Keratinocyte (primary cell): ENCODE measurements at regions not wholly inside any gene's neighbourhood (a gene's known extent, or its start where the extent isn't known, plus 50 kb on each side); places are given as distances from the start of the nearest gene placed in this dataset.

ENCODE experiments used
- DNase-seq: peaks from one replicate; pipeline ENCODE4 v3.0.0-alpha.2; 2011; ENCODE audit warnings: low read depth, missing footprints, low spot score
- FAIRE-seq: peaks from 2 replicates; lab custom pipeline; 2011; peaks lifted over from hg19 to GRCh38; lab: Jason Lieb, UNC
- H2AFZ ChIP-seq: 2 replicates; pipeline ENCODE4 v1.6.0; 2012; ENCODE audit warnings: low read length, control low read depth, inconsistent platforms; ENCODE audit not compliant: control insufficient read depth
- H3K27ac ChIP-seq: 2 replicates; pipeline ENCODE4 v1.5.1; 2011; ENCODE audit warnings: low read length; ENCODE audit not compliant: control insufficient read depth, insufficient read depth
- H3K27me3 ChIP-seq: 3 replicates; pipeline ENCODE4 v1.6.0; 2011; ENCODE audit warnings: low read length; ENCODE audit not compliant: control insufficient read depth, insufficient read depth; ENCODE audit errors: extremely low read depth
- H3K36me3 ChIP-seq, 2 experiments: 2 replicates in 1 of 2; 3 replicates in 1 of 2; pipeline ENCODE4 v1.5.1; 2011; ENCODE audit warnings: low read length in 2 of 2, mild to moderate bottlenecking in 1 of 2; ENCODE audit not compliant: control insufficient read depth in 2 of 2, insufficient read depth in 2 of 2; ENCODE audit errors: extremely low read depth in 1 of 2
- H3K4me1 ChIP-seq: 3 replicates; pipeline ENCODE4 v1.5.1; 2011; ENCODE audit warnings: low read length; ENCODE audit not compliant: control insufficient read depth, insufficient read depth; ENCODE audit errors: extremely low read depth
- H3K4me2 ChIP-seq: 3 replicates; pipeline ENCODE4 v1.6.0; 2011; ENCODE audit warnings: low read depth, low read length; ENCODE audit not compliant: control insufficient read depth, insufficient read depth; ENCODE audit errors: extremely low read depth
- H3K4me3 ChIP-seq, 3 experiments: fragments of 200-600 bp in 1 of 3; sonication (generic) in 1 of 3; 2 replicates in 2 of 3; 3 replicates in 1 of 3; pipeline ENCODE4 v1.5.1; 2011 to 2016; ENCODE audit warnings: low read length in 3 of 3, mild to moderate bottlenecking in 3 of 3, control low read depth in 2 of 3, inconsistent platforms in 1 of 3, low read depth in 1 of 3, mixed read lengths in 1 of 3, mixed run types in 1 of 3, moderate library complexity in 1 of 3; ENCODE audit not compliant: control insufficient read depth in 2 of 3, insufficient read depth in 2 of 3; ENCODE audit errors: extremely low read depth in 1 of 3
- H3K79me2 ChIP-seq: 2 replicates; pipeline ENCODE4 v1.6.0; 2012; ENCODE audit warnings: low read length; ENCODE audit not compliant: control insufficient read depth, insufficient read depth
- H3K9ac ChIP-seq: 3 replicates; pipeline ENCODE4 v1.6.0; 2011; ENCODE audit warnings: low read length; ENCODE audit not compliant: control insufficient read depth, insufficient read depth; ENCODE audit errors: extremely low read depth
- H3K9me1 ChIP-seq: 3 replicates; pipeline ENCODE4 v1.6.0; 2011; ENCODE audit warnings: low read length; ENCODE audit not compliant: control insufficient read depth, insufficient read depth; ENCODE audit errors: extremely low read depth
- H3K9me3 ChIP-seq: 2 replicates; pipeline ENCODE4 v1.5.1; 2012; ENCODE audit warnings: low read depth, low read length; ENCODE audit not compliant: control insufficient read depth
- H4K20me1 ChIP-seq: 3 replicates; pipeline ENCODE4 v1.6.0; 2011; ENCODE audit warnings: low read length; ENCODE audit not compliant: control insufficient read depth, insufficient read depth; ENCODE audit errors: extremely low read depth
- CTCF ChIP-seq, 3 experiments: IDR thresholded peaks in 1 of 3; conservative IDR thresholded peaks in 1 of 3; optimal IDR thresholded peaks in 1 of 3; 2 replicates in 2 of 3; 3 replicates in 1 of 3; pipeline versions ENCODE3 to v1.5.1; 2011; ENCODE audit warnings: low read length in 3 of 3, mild to moderate bottlenecking in 3 of 3, moderate library complexity in 2 of 3, control low read depth in 1 of 3, inconsistent platforms in 1 of 3; ENCODE audit not compliant: insufficient read depth in 2 of 3; ENCODE audit errors: extremely low read depth in 1 of 3
- EZH2 ChIP-seq: IDR thresholded peaks from one replicate; pipeline ENCODE4 v1.6.1; 2012; ENCODE audit warnings: inconsistent platforms, mild to moderate bottlenecking, low read length, moderate library complexity
- dilution Hi-C: fragments of 300-500 bp; cut with MboI; formaldehyde crosslinking; loops from one replicate; pipeline ENCODE4 v1.7.0; 2020; ENCODE audit warnings: low sequenced_read_pairs; ENCODE audit not compliant: extremely low pct_ligation_motif_present

GRCh38 chr14:84826294-84826693, 703.6 kb upstream of the FLRT2 start:
- dilution Hi-C loops: no loop called here
- H4K20me1 ChIP-seq: no peaks in the 10 kb centered on the region
- DNase-seq (peak; percentile 45), FAIRE-seq (peak; percentile 85)
- H3K4me1 ChIP-seq: peaks cover 24% of the 10 kb centered on the region
- H3K4me3 ChIP-seq: no peak overlapping the region
- TF ChIP-seq EZH2 (no peak), CTCF (optimal IDR thresholded peaks at IDR 0.05 in 1 of 3, IDR thresholded peaks at IDR 0.05 in 1 of 3, conservative IDR thresholded peaks at IDR 0.05 in 1 of 3; ENCODE audit: extremely low read depth in 1 of 3, insufficient read depth in 2 of 3, low read length in 3 of 3) (no peak)
- peak overlapping the region; percentile 64 for H3K27ac ChIP-seq
- no peaks in the 10 kb centered on the region for H3K36me3 ChIP-seq
- no peaks in the 10 kb centered on the region for H3K79me2 ChIP-seq
- H3K27me3 ChIP-seq: no peaks in the 10 kb centered on the region
- no peak overlapping the region for H3K9ac ChIP-seq
- no peak overlapping the region for H2AFZ ChIP-seq
- H3K9me3 ChIP-seq: no peaks in the 10 kb centered on the region
- H3K9me1 ChIP-seq: no peaks in the 10 kb centered on the region
- H3K4me2 ChIP-seq: peak overlapping the region; percentile 58

GRCh38 chr14:84850595-84850994, 679.3 kb upstream of the FLRT2 start:
- Histone ChIP-seq H2AFZ (no peak overlapping the region), H3K4me2 (no peak overlapping the region), H3K4me3 (no peak overlapping the region), H3K27me3 (no peaks in the 10 kb centered on the region), H4K20me1 (no peaks in the 10 kb centered on the region), H3K9me3 (no peaks in the 10 kb centered on the region), H3K4me1 (no peaks in the 10 kb centered on the region), H3K79me2 (no peaks in the 10 kb centered on the region), H3K9ac (no peak overlapping the region), H3K27ac (no peak overlapping the region), H3K9me1 (no peaks in the 10 kb centered on the region), H3K36me3 (no peaks in the 10 kb centered on the region)
- DNase-seq (no peak), FAIRE-seq (no peak)
- dilution Hi-C loops: no loop called here
- TF ChIP-seq EZH2 (no peak), CTCF (optimal IDR thresholded peaks at IDR 0.05 in 1 of 3, IDR thresholded peaks at IDR 0.05 in 1 of 3, conservative IDR thresholded peaks at IDR 0.05 in 1 of 3; ENCODE audit: extremely low read depth in 1 of 3, insufficient read depth in 2 of 3, low read length in 3 of 3) (no peak)
